HG03457 (cell line): ENCODE measurements at regions not wholly inside any gene's neighbourhood (a gene's known extent, or its start where the extent isn't known, plus 50 kb on each side); places are given as distances from the start of the nearest gene placed in this dataset.
"Not testable (repeated sequence)": the region's sequence is repeated elsewhere in the genome, so short reads cannot be mapped to it uniquely, and the experiment has no call there.

Experiments
- ATAC-seq: cut with Tn5 transposase; IDR thresholded peaks from one replicate; pipeline ENCODE4 v1.9.1; 2021; ENCODE audit warnings: moderate number of reproducible peaks; ENCODE audit not compliant: unreplicated experiment

GRCh38 chr14:25350021-25350420 is 300.1 kb upstream of the STXBP6 start:
- ATAC-seq: no peak

GRCh38 chr14:25349269-25349668 is 299.3 kb upstream of the STXBP6 start:
- ATAC-seq: no peak

DNA sequence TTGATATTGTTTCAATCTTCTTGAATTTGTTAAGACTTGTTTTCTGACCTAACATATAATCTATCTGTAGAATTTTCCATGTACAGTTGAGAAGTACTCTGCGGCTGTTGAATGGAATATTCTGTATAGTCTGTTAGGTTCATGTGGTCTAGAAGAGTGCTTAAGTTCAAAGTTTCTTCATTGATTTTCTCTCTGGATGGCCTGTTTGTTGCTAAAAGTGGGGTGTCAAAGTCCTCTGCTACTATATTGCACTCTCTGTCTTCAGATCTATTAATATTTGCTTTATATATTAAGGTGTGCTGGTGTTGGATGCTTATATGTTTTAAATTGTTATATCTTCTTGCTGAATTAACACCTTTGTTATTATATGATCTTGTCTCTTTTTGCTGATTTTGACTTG is 290.9 kb upstream of the STXBP6 start:
- no peak for ATAC-seq

DNA sequence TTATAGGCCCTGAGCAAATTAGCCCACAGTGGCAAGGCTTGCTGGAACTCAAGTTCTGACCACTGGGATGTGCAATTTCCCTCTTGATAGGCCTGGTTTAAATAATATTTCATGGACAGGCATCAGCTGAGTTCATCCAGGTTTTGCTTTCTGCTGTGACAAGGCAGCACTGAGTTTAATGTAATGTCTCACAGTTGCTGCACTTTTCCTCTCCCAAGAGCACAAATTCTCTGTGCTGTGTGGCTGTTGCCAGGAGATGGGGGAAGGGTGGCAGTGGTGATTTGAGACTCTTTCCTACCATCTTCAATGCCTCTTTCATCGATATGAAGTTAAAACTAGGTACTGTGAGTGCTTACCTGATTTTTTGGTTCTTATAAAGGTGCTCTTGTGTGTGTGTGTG is 272.8 kb upstream of the STXBP6 start:
- no peak for ATAC-seq

DNA sequence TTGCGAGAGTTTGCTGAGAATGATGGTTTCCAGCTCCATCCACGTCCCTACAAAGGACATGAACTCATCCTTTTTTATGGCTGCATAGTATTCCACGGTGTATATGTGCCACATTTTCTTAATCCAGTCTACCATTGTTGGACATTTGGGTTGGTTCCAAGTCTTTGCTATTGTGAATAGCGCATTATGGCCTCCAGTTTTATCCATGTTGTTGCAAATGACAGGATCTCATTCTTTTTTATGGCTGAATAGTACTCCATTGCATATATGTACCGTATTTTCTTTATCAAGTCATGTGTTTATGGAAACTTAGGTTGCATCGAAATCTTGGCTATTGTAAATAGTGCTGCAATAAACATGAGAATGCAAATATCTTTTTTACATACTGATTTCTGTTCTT is 266.1 kb upstream of the STXBP6 start:
- not testable (repeated sequence) for ATAC-seq

DNA sequence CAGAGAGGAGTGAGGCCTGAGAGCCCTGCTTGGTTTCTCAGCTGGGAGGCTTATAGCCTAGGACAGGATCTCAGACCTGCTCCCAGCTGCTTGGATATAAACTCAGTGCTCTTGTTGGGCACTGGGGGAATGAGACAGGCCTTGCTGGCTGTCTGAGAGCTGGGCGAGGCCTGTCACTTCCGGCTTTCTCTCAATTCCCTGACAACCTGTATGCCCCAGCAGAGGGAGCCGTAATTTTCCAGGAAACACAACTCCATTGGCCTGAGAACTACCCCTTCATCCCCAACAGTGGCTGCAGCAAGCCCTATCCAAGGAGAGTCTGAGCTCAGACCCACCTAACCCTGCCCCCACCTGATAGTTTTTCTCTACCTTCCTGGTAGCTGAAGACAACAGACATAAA is 258.3 kb upstream of the STXBP6 start:
- no peak for ATAC-seq

DNA sequence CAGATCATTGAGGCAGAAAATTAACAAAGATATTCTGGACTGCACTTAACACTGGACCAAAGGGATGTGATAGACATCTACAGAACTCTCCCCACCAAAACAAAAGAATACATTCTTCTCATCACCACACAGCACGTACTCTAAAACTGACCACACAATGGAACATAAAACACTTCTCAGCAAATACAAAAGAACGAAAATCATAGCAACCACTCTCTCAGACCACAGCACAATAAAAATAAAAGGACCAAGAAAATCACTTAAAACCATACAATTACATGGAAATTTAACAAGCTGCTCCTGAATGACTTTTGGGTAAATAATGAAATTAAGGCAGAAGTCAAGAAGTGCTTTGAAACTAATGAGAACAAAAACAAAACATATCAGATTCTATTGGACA is 254.0 kb upstream of the STXBP6 start:
- ATAC-seq: no peak

DNA sequence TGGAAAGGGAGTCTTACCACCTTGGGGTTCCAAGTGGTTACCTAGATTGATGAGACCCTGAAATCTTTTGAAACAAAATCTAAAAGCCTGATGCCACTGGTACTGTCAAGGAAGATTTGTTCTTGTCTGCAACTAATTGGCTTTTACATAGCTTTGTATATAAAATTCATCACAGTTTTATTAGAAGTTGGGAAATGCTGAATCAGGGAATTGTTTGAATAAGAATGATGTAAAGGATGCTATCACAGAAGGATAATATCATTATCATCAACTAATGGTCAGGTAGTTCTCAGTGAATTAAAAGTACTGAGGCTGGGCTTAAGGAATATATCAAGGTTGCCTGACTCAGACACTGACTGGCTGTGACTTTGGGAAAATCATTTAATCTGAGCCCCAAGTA is 248.3 kb upstream of the STXBP6 start:
- no peak for ATAC-seq

GRCh38 chr14:25290154-25290553 is 240.2 kb upstream of the STXBP6 start:
- ATAC-seq: not testable (repeated sequence)

- ATAC-seq: no peak
Observed at GRCh38 chr14:25274529-25274928, 224.6 kb upstream of the STXBP6 start.

DNA sequence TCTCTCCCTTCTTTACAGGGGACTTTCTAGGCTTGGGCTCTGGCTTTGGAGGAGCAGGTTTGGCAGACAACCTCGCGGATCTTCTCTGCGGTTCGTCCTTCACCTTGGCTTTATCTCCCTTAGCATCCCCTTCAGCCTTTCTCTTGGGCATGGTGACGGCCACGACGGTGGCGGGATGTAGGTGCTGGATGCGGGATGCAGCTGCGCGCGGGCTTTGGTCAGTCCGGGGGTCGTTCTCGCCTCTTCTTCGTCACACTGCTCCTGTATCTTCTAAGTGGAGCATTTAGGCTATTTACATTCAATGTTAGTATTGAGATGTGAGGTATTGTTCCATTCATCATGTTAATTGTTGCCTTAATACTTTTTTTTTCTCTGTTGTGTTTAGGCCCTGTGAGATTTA is 217.2 kb upstream of the STXBP6 start:
- ATAC-seq: no peak

- ATAC-seq: no peak
Observed at GRCh38 chr14:25259470-25259869, 209.5 kb upstream of the STXBP6 start.

DNA sequence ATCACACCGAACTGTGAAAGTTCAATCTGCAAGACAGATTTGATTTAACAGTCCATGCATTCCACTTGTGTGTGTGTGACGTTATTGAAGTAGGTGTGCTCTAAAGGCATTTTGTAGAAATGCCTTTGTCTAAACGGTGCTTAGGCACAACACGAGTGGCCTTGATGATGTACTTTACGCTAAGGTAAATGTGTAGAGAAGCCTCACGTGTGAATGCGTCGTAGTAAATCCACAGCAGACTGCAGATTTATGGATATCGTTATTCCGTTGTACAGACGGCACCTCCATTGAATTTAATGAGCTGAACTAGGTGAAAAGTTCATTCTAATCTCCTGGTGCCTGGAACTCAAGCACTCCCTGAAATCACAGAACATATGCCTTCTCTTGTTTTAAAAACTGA is 202.8 kb upstream of the STXBP6 start:
- no peak for ATAC-seq

- ATAC-seq: no peak
Observed at GRCh38 chr14:25250516-25250915, 200.6 kb upstream of the STXBP6 start.

GRCh38 chr14:25247609-25248008 is 197.7 kb upstream of the STXBP6 start:
- ATAC-seq: no peak

- ATAC-seq: no peak
Observed at GRCh38 chr14:25246751-25247150, 196.8 kb upstream of the STXBP6 start.

DNA sequence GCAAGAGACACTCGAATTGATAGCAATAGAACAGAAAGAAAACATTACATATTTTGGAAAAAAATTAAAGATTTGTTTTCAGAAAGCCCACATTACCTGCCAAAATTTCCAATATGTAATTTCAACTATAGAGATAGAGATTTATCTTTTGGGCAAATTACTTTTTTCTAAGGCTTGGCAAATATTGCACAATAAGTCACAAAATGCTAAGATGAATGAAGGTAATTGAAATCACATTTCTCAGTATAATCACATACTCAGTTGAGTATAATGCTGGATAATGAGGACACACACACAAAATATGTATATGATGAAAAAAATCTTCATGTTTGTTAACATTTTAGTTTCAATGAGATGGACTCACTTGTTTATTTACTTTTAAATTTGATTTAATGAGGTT is 189.2 kb upstream of the STXBP6 start:
- no peak for ATAC-seq

GRCh38 chr14:25237845-25238244 is 187.9 kb upstream of the STXBP6 start:
- ATAC-seq: no peak

GRCh38 chr14:25233613-25234012 is 183.7 kb upstream of the STXBP6 start:
- no peak for ATAC-seq

DNA sequence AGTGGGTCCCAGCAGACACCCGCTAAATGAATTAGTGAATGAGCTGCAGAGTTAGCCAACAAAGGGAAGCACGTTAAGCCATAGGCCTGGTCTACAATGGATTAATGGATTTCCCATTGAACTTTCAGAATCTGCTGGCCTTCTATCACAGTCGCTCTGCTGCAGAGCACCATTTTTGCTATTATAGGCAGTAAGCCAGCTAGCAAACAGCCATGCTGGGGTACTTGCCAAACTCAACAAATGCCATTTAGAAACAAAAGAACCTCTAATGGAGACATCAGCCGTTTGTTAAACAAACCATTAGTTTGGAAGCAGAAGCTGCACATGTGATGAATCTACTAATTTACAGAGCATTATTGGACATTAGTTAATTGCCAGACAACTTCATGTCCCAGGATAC is 181.1 kb upstream of the STXBP6 start:
- no peak for ATAC-seq

GRCh38 chr14:25226214-25226613 is 176.3 kb upstream of the STXBP6 start:
- no peak for ATAC-seq

DNA sequence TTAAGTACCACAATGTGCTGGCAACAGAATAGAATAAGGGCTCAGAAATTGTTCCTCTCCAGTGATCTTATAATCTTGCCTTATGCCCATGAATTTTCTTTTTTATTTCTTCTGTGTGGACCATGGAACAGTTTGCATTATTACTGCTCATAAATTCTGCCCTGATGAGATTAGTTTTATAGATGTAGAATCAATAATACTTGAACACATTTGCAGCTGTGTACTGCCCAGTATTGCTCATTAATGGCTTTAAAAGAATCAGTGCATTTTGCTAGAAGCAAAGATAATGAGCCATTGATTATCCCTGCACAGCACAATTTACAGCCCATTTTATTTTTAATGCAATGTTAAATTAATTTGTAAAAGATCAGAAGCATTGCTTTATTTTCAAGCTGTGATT is 172.3 kb upstream of the STXBP6 start:
- ATAC-seq: no peak

DNA sequence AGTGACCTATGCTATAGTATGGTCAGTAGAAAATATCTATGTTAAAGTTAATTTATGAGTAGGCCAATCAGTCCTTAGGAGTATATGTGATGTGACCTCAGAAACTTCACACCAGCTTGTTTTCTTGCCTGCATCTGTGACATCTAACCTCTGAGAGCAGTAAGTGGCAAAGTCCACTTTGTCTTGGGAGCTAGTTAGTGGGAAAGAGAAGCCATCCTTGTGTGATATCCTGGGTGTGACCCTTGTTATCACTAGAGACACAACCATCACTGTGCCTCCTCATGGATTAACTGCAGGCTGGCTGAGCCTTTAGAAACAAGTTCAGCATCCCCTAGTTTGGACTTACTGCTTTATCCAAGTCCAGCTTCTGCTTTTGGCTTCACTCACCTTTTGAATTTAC is 170.6 kb upstream of the STXBP6 start:
- ATAC-seq: no peak

GRCh38 chr14:25215607-25216006 is 165.7 kb upstream of the STXBP6 start:
- no peak for ATAC-seq
